ENCODE measurements at regions not wholly inside any gene's neighbourhood (a gene's known extent, or its start where the extent isn't known, plus 50 kb on each side); places are given as distances from the start of the nearest gene placed in this dataset.

- TF ChIP-seq POLR2A (IDR thresholded peaks at IDR 0.05): no peak
- TF ChIP-seq, protein P1, sequence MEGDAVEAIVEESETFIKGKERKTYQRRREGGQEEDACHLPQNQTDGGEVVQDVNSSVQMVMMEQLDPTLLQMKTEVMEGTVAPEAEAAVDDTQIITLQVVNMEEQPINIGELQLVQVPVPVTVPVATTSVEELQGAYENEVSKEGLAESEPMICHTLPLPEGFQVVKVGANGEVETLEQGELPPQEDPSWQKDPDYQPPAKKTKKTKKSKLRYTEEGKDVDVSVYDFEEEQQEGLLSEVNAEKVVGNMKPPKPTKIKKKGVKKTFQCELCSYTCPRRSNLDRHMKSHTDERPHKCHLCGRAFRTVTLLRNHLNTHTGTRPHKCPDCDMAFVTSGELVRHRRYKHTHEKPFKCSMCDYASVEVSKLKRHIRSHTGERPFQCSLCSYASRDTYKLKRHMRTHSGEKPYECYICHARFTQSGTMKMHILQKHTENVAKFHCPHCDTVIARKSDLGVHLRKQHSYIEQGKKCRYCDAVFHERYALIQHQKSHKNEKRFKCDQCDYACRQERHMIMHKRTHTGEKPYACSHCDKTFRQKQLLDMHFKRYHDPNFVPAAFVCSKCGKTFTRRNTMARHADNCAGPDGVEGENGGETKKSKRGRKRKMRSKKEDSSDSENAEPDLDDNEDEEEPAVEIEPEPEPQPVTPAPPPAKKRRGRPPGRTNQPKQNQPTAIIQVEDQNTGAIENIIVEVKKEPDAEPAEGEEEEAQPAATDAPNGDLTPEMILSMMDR (IDR thresholded peaks at IDR 0.05): no peak
Observed at GRCh38 chrX:137164329-137164728, 130.5 kb upstream of the GPR101 start.
